ENCODE measurements at regions not wholly inside any gene's neighbourhood (a gene's known extent, or its start where the extent isn't known, plus 50 kb on each side); places are given as distances from the start of the nearest gene placed in this dataset.

DNA sequence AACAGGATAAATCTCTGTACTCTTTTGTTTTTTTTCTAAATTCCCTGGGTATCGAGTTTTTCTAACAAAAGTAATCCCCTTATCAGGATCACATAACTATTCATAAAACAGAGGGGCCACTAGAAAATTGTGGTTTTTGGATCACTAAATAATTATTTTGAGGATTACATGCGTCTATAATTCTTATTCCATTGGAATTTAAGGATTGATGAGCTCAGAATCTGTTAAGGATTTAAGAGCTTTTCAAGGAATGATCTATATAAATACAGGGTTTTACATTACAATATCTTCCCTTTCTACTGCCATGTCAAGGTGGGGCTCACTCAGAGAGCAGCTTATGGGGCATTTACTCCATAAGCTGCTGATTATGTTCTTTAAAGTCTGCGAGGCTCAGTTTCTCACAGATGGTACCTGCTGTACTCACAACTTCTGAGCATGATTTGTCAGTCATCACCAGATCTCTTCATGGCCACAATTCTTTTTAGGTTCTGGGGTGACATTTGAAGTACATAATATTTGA lies 449.8 kb downstream of the PCDH17 start:
- TF ChIP-seq, protein P1, sequence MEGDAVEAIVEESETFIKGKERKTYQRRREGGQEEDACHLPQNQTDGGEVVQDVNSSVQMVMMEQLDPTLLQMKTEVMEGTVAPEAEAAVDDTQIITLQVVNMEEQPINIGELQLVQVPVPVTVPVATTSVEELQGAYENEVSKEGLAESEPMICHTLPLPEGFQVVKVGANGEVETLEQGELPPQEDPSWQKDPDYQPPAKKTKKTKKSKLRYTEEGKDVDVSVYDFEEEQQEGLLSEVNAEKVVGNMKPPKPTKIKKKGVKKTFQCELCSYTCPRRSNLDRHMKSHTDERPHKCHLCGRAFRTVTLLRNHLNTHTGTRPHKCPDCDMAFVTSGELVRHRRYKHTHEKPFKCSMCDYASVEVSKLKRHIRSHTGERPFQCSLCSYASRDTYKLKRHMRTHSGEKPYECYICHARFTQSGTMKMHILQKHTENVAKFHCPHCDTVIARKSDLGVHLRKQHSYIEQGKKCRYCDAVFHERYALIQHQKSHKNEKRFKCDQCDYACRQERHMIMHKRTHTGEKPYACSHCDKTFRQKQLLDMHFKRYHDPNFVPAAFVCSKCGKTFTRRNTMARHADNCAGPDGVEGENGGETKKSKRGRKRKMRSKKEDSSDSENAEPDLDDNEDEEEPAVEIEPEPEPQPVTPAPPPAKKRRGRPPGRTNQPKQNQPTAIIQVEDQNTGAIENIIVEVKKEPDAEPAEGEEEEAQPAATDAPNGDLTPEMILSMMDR (conservative IDR thresholded peaks at IDR 0.05; ENCODE audit: low read depth, low read length) = no peak
- no peak for TF ChIP-seq EZH2phosphoT487 (IDR thresholded peaks at IDR 0.05; ENCODE audit: borderline replicate concordance, low read length)
- no peak for TF ChIP-seq EZH2 (IDR thresholded peaks at IDR 0.05; ENCODE audit: low read length, unreplicated experiment)
